ENCODE measurements at regions not wholly inside any gene's neighbourhood (a gene's known extent, or its start where the extent isn't known, plus 50 kb on each side); places are given as distances from the start of the nearest gene placed in this dataset.
"Not testable (repeated sequence)": the region's sequence is repeated elsewhere in the genome, so short reads cannot be mapped to it uniquely, and the experiment has no call there.

- no peak for DNase-seq
These were observed 382.0 kb downstream of the PSAT1 start for GRCh38 chr9:78678877-78679276.

GRCh38 chr9:78680196-78680595, 383.3 kb downstream of the PSAT1 start:
- no peak for DNase-seq

- no peak for DNase-seq
These were observed 385.3 kb downstream of the PSAT1 start for GRCh38 chr9:78682216-78682615.

GRCh38 chr9:78685471-78685870, 388.5 kb downstream of the PSAT1 start:
- DNase-seq, result no peak

- DNase-seq, result no peak
These were observed 391.9 kb downstream of the PSAT1 start for GRCh38 chr9:78688796-78689195.

- no peak for DNase-seq
These were observed 394.6 kb downstream of the PSAT1 start for GRCh38 chr9:78691542-78691941.

- DNase-seq, result no peak
These were observed 395.9 kb downstream of the PSAT1 start for GRCh38 chr9:78692871-78693270.

GRCh38 chr9:78694974-78695373, 398.0 kb downstream of the PSAT1 start:
- no peak for DNase-seq

- no peak for DNase-seq
These were observed 398.6 kb downstream of the PSAT1 start for GRCh38 chr9:78695519-78695918.

- DNase-seq, result no peak
These were observed 400.7 kb downstream of the PSAT1 start for GRCh38 chr9:78697618-78698017.

- no peak for DNase-seq
These were observed 401.4 kb downstream of the PSAT1 start for GRCh38 chr9:78698371-78698770.

GRCh38 chr9:78699217-78699616, 402.3 kb downstream of the PSAT1 start:
- not testable (repeated sequence) for DNase-seq

GRCh38 chr9:78704153-78704552, 407.2 kb downstream of the PSAT1 start:
- not testable (repeated sequence) for DNase-seq

GRCh38 chr9:78707080-78707479, 410.2 kb downstream of the PSAT1 start:
- DNase-seq, result no peak

- DNase-seq, result no peak
These were observed 410.6 kb downstream of the PSAT1 start for GRCh38 chr9:78707481-78707991.

GRCh38 chr9:78712903-78713613, 416.1 kb downstream of the PSAT1 start:
- DNase-seq, result no peak

GRCh38 chr9:78713614-78714405, 416.9 kb downstream of the PSAT1 start:
- no peak for DNase-seq

GRCh38 chr9:78714576-78714975, 417.7 kb downstream of the PSAT1 start:
- DNase-seq, result no peak

GRCh38 chr9:78719029-78719428, 422.1 kb downstream of the PSAT1 start:
- not testable (repeated sequence) for DNase-seq

- no peak for DNase-seq
These were observed 428.0 kb downstream of the PSAT1 start for GRCh38 chr9:78724896-78725295.

- no peak for DNase-seq
These were observed 428.6 kb downstream of the PSAT1 start for GRCh38 chr9:78725503-78725902.

- no peak for DNase-seq
These were observed 448.4 kb downstream of the PSAT1 start for GRCh38 chr9:78745331-78745730.

GRCh38 chr9:78746010-78746409, 449.1 kb downstream of the PSAT1 start:
- no peak for DNase-seq

- no peak for DNase-seq
These were observed 456.1 kb downstream of the PSAT1 start for GRCh38 chr9:78753039-78753438.
